Adrenal gland (tissue), 9 donors: ENCODE measurements at regions not wholly inside any gene's neighbourhood (a gene's known extent, or its start where the extent isn't known, plus 50 kb on each side); places are given as distances from the start of the nearest gene placed in this dataset.

Experiments
- DNase-seq, 7 donors: peaks; one replicate each; pipeline ENCODE4 v3.0.0-alpha.2; 2019 to 2020
- H3K27ac ChIP-seq, 5 donors: fragments of 200-600 bp; sonication (generic) in 4 of 5; 1 replicate in 3 of 5; 2 replicates in 2 of 5; pipeline versions ENCODE4 v1.5.1 to v1.8.0; 2016 to 2020; ENCODE audit warnings: mild to moderate bottlenecking in 1 of 5
- H3K27me3 ChIP-seq: fragments of 200-600 bp; 2 replicates; pipeline ENCODE4 v1.8.0; 2021
- H3K36me3 ChIP-seq, 2 donors: fragments of 200-600 bp; replicated peaks in 1 of 2; 1 replicate in 1 of 2; 2 replicates in 1 of 2; pipeline versions ENCODE4 v1.5.1 to v1.8.0; 2018 to 2022
- H3K4me1 ChIP-seq, 2 donors: fragments of 200-600 bp; replicated peaks in 1 of 2; 1 replicate in 1 of 2; 2 replicates in 1 of 2; pipeline versions ENCODE4 v1.5.1 to v1.8.0; 2018 to 2021
- H3K4me3 ChIP-seq, 4 donors: fragments of 200-600 bp; sonication (generic) in 3 of 4; one replicate each; pipeline ENCODE4 v1.5.1; 2016 to 2018
- H3K9me3 ChIP-seq, 3 donors: fragments of 200-600 bp; sonication (generic) in 1 of 3; replicated peaks in 1 of 3; 1 replicate in 2 of 3; 2 replicates in 1 of 3; pipeline versions ENCODE4 v1.5.1 to v1.8.0; 2016 to 2021
- POLR2A ChIP-seq, 2 donors: fragments of 450-650 bp; IDR thresholded peaks; one replicate each; pipeline ENCODE4 v1.6.1; 2017; ENCODE audit warnings: antibody characterized with exemption in 2 of 2, mild to moderate bottlenecking in 2 of 2, moderate library complexity in 1 of 2
- WGBS, 4 donors: extraction: QIAGEN DNeasy Blood & Tissue Kit in 2 of 4; methylation state at CpG; one replicate each; pipeline versions ENCODE4 v1.1.5 to v1.1.7; 2013 to 2017; 5-methylcytosine and 5-hydroxymethylcytosine counted together
- intact Hi-C, 2 donors: fragments of 100-400 bp; cut with DNase I; formaldehyde crosslinking; loops; one replicate each; pipeline versions ENCODE4 v1.14.1 to v1.15.0; 2022 to 2023
- TF ChIP-seq, protein P1 (sequence below), 6 experiments: fragments of 450-650 bp in 4 of 6; fragments of 200-600 bp in 2 of 6; sonication (generic) in 1 of 6; IDR thresholded peaks; 1 replicate in 5 of 6; 2 replicates in 1 of 6; pipeline versions ENCODE4 v1.5.1 to v1.8.0; 2016 to 2021; ENCODE audit warnings: antibody characterized with exemption in 6 of 6, mild to moderate bottlenecking in 2 of 6, moderate library complexity in 1 of 6
- donor health status: healthy with polysubstance abuse.
- donor health status: Bipolar disorder and iron deficiency.
- donor health status: DM: yes; HTN: yes; CAD: no.
- donor health status: DM: no; HTN: no; CAD: no.
- donor health status: DM: no; HTN: no; CAD: no.

DNA sequence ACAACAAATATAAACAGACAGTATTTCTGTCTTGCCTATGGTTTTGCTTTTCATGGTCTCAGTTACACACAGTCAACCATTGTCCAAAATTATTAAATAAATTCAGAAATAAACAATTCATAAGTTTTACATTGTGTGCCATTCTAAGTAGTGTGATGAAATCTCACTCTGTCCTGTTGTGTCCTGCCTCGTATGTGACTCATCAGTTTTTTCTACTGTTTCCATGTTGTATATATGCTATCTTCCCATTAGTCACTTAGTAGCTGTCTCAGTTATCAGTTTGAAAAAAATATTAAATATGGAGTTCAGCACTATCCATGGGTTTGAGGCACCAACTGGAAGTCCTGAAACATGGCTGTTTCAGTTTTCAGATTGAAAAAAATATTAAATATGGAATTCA is 282.4 kb upstream of the GRM7 start:
- Histone ChIP-seq H3K27me3 (no peaks in the 10 kb centered on the region), H3K36me3 (no peaks in the 10 kb centered on the region), H3K9me3 (no peaks in the 10 kb centered on the region), H3K4me3 (no peak overlapping the region), H3K4me1 (no peaks in the 10 kb centered on the region), H3K27ac (no peak overlapping the region)
- WGBS, 4 donors, result 52 to 66% (median 58%) methylated on average over 1 of the region's 1 CpG
- intact Hi-C loops, result no loop called here
- no peak for DNase-seq
- TF ChIP-seq POLR2A (IDR thresholded peaks at IDR 0.05), result no peak
- TF ChIP-seq, protein P1, sequence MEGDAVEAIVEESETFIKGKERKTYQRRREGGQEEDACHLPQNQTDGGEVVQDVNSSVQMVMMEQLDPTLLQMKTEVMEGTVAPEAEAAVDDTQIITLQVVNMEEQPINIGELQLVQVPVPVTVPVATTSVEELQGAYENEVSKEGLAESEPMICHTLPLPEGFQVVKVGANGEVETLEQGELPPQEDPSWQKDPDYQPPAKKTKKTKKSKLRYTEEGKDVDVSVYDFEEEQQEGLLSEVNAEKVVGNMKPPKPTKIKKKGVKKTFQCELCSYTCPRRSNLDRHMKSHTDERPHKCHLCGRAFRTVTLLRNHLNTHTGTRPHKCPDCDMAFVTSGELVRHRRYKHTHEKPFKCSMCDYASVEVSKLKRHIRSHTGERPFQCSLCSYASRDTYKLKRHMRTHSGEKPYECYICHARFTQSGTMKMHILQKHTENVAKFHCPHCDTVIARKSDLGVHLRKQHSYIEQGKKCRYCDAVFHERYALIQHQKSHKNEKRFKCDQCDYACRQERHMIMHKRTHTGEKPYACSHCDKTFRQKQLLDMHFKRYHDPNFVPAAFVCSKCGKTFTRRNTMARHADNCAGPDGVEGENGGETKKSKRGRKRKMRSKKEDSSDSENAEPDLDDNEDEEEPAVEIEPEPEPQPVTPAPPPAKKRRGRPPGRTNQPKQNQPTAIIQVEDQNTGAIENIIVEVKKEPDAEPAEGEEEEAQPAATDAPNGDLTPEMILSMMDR (IDR thresholded peaks at IDR 0.05), result no peak

DNA sequence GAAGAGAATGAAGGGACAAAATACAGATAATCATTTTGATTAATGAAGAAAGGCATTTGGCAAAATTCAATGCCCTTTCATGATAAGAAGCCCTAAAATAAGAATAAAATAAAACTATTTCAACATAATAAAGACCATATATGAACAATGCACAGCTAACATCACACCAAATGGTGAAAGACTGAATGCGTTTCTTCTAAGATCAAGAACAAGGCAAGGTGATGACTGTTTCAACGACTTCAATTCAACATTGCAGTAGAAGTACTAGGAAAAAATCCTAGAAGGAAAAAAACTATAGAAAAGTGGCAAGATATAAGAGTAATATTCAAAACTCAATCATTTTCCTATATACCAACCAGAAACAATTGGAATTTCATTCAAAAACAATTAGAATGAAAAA is 280.1 kb upstream of the GRM7 start:
- H3K9me3 ChIP-seq, result no peaks in the 10 kb centered on the region
- WGBS, 4 donors, result 55 to 73% (median 67%) methylated on average over 2 of the region's 2 CpGs
- H3K36me3 ChIP-seq, result no peaks in the 10 kb centered on the region
- H3K27ac ChIP-seq, result no peak overlapping the region
- H3K4me3 ChIP-seq, result no peak overlapping the region
- intact Hi-C loops, result no loop called here
- DNase-seq, result no peak
- no peaks in the 10 kb centered on the region for H3K4me1 ChIP-seq
- TF ChIP-seq, protein P1 (IDR thresholded peaks at IDR 0.05), result no peak
- no peak for TF ChIP-seq POLR2A (IDR thresholded peaks at IDR 0.05)
- H3K27me3 ChIP-seq, result no peaks in the 10 kb centered on the region

DNA sequence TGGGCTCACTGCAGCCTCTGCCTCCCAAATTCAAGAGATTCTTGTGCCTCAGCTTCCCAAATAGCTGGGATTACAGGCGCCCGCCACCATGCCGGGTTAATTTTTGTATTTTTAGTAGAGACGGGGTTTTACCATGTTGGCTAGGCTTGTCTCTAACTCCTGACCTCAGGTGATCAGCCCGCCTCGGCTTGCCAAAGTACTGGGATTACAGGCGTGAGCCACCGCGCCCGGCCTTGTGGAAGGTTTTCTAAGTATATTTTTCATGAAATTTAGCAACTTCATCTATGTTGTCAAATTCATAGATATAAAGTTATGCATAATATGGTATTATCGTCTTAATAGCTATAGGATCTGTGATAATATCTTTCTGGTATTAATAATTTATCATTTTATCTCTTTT is 275.6 kb upstream of the GRM7 start:
- Histone ChIP-seq H3K4me3 (no peak overlapping the region), H3K27me3 (no peaks in the 10 kb centered on the region), H3K36me3 (no peaks in the 10 kb centered on the region), H3K27ac (no peak overlapping the region), H3K4me1 (no peaks in the 10 kb centered on the region), H3K9me3 (no peaks in the 10 kb centered on the region)
- intact Hi-C loops, result no loop called here
- DNase-seq, result no peak
- TF ChIP-seq, protein P1 (IDR thresholded peaks at IDR 0.05), result no peak
- no peak for TF ChIP-seq POLR2A (IDR thresholded peaks at IDR 0.05)
- WGBS, 4 donors, result 76 to 87% (median 84%) methylated on average over 11 of the region's 11 CpGs

DNA sequence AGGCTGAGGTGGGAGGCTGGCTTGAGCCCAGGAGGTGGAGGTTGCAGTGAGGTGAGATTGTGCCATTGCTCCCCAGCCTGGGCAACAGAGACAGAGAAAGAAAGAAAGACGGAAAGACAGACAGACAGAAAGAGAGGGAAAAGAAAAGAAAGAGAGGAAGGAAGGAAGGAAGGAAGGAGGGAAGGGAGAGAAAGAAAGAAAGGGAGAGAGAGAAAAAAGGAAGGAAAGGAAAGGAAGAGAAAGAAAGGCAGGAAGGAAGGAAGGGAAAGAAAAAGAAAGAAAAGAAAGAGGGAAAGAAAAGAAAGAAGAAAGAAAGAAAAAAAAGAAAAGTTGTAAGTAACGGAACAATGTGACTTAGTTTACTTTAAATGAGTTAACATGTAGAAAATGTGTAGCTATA is 260.7 kb upstream of the GRM7 start:
- no peak for DNase-seq
- H3K27ac ChIP-seq, result no peak overlapping the region
- TF ChIP-seq, protein P1 (IDR thresholded peaks at IDR 0.05), result no peak
- TF ChIP-seq POLR2A (IDR thresholded peaks at IDR 0.05), result no peak
- 84 to 87% (median 85%) methylated on average over 2 of the region's 2 CpGs for WGBS, 4 donors
- H3K4me3 ChIP-seq, result no peak overlapping the region
- H3K36me3 ChIP-seq, result no peaks in the 10 kb centered on the region
- H3K4me1 ChIP-seq, result no peaks in the 10 kb centered on the region
- intact Hi-C loops, result no loop called here
- H3K9me3 ChIP-seq, result no peaks in the 10 kb centered on the region
- no peaks in the 10 kb centered on the region for H3K27me3 ChIP-seq
